ENCODE measurements at regions not wholly inside any gene's neighbourhood (a gene's known extent, or its start where the extent isn't known, plus 50 kb on each side); places are given as distances from the start of the nearest gene placed in this dataset.

DNA sequence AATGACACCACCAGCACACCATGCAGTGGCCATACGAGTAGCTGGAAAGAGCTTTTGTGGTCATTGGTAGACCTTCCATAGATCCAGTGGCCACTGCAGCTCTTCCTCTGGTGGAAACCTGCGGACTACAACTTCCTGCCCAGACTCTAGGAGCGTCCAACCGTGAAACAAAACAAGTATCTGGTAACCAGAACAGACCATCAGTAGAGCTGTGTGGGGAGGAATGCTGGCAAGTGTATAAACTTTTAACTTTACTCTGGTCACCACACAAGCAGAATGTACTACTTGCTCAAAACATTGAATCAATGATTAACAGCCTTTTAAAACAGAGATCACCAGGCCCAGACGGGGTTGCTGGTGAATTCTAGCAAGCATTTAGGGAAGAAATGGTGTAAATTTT, 154.7 kb upstream of the DGKB start:
- no peak for TF ChIP-seq ELF4 (CRISPR knock-in tag; IDR thresholded peaks at IDR 0.05; ENCODE audit: low read depth)
- no peak for TF ChIP-seq SP1 (CRISPR knock-in tag; conservative IDR thresholded peaks at IDR 0.05)
